ENCODE measurements at regions not wholly inside any gene's neighbourhood (a gene's known extent, or its start where the extent isn't known, plus 50 kb on each side); places are given as distances from the start of the nearest gene placed in this dataset.
"Not testable (repeated sequence)": the region's sequence is repeated elsewhere in the genome, so short reads cannot be mapped to it uniquely, and the experiment has no call there.

DNA sequence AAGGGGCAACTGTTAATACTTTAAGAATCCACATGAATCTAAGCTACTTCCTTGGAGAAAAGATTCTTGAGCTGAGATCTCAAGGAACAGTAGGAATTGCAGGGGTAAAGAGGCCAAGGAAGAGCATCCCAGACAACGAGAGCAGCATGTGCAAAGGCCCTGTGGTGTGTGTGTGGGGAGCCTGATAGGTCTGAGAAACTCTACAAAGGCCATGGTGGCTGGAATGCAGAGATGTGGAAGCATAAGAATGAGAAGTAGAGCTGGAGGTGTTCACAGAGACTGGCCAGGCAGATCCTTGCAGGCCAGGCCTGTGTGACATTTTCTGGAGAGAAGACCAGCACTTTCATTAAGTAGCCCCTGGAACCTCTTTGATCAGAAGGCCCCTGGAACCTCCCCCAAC is 105.8 kb upstream of the GRK3 start:
- not testable (repeated sequence) for DNase-seq

DNA sequence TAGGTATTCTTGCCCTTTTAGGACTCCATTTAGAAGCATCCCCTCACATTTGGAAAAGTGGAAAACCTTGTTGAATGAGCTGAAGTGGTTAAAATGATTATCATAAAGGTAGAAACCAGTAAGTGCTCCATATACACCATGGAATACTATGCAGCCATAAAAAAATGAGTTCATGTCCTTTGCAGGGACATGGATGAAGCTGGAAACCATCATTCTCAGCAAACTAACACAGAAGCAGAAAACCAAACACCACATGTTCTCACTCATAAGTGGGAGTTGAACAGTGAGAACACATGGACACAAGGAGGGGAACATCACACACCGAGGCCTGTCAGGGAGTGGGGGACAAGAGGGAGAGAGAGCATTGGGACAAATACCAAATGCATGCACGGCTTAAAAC is 103.8 kb upstream of the GRK3 start:
- DNase-seq, result not testable (repeated sequence)

DNA sequence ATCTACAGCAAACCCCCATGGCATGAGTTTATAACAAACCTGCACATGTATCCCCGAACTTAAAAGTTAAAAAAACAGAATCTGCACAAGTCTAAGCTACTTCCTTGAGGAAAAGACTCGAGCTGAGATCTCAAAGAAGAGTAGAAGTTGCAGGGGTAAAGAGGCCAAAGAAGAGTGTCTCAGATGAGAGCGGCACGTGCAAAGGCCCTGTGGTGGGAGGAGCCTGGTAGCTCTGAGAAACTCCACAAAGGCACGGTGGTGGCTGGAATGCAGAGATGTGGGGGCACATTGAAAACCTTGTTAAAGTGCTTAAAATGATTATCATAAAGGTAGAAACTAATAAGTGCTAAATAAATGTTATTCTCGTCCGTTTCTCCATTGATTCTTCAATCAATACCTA is 103.2 kb upstream of the GRK3 start:
- DNase-seq, result no peak

DNA sequence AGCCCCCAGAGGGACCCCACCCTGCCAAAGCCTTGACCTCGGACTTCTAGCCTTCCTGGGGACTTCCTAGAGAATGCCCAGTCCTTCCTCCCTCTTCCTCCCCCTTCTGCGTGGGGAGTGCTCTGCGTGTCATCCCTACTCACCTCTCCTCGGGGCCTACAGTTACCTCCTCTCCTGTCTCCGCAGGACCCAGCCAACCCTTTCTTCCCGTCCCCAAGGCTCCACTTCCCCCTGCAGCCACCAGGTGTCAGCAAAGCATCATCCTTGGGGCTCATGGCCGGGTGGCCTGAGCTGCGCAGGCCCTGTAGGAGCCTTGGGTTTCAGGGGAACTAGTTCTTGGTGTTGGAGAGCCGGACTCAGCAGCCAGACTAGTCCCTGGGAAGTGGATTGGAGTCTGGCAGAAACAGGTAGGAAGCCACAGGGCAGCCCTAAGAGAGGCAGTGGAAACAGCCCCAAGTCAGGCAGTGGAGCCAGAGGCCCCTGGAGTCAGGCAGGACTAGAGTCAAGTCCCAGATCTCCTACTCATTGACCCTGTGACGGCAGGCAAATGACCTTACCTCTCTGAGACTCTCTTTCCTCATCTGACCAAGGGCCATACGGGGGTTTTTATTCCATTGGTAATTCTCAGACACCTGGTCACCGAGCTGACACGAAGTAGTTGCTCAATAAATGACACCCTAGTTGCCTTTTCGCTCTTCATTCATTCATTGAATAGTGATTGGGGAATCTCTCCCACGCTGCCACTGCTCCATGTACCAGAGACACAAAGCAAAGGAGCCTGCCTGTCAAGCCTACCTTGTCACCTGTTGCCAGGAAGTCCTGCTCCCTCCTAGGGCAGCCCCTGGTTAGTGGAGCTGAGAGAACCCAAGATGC is 101.8 kb upstream of the GRK3 start:
- DNase-seq, result peak in 13 of 14 donors; percentile 10 to 82 (median 44)

DNA sequence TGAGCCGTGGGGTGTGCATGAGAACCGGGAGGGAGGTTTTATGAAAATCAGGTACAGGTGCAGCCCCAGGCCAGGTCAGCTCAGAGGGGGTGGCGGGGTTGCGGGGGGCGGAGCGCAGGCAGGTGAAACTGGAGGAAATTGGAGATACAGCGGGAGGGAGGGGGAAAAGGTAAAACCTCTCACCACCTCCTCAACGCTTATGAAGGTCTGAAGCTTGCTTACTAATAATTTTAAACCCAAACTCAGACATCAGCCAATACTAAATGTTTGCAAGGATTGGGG is 101.2 kb upstream of the GRK3 start:
- DNase-seq, result not testable (repeated sequence)

DNA sequence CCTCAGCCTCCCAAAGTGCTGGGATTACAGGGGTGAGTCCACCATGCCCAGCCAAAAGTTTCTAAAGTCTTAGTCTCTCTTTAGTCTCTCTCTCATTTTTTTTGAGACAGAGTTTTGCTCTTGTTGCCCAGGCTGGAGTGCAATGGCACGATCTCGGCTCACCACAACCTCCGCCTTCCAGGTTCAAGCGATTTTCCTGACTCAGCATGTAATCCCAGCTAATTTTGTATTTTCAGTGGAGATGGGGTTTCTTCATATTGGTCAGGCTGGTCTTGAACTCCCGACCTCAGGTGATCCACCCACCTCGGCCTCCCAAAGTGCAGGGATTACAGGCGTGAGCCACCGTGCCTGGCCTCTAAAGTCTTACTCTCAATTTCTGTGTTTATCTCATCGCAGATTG is 100.1 kb upstream of the GRK3 start:
- DNase-seq, result not testable (repeated sequence)

DNA sequence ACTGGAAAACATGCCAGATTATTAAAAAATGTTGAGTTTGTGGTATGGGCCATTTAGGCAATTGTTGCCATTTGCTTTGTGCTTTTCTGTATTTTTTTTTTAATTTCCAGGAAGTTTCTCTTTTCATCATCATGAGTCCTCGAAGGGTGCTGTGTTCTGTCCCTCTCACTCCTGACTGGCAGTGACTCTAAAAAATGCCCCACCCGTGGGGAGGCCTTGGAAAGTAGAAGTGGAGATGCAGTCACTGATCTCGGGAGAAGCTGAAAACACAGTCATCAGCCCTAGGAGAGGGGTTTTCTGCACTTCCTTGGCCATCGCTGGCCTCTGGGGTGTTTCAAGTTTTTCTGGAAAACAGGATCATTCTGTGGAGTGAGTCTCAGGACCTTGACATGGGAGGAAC is 98.5 kb upstream of the GRK3 start:
- DNase-seq, result no peak

DNA sequence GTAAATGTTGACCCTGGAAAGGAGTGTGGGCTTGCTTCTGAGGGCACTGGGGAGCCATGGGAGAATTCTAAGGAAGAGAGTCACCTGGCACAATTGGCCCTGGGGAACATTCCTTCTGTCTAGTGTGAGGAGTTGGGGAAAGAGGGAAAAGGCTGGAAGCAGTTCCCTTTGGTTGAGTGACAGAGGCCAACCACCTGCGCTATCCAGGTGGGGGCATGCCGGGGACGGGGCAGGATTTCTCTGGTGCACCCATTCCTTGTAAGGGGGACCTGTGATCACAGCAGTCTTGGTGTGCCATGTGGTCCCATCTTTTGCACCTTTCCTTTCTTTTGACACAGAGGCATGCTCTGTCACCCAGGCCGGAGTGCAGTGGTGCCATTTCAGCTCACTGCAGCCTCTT is 92.1 kb upstream of the GRK3 start:
- no peak for DNase-seq

DNA sequence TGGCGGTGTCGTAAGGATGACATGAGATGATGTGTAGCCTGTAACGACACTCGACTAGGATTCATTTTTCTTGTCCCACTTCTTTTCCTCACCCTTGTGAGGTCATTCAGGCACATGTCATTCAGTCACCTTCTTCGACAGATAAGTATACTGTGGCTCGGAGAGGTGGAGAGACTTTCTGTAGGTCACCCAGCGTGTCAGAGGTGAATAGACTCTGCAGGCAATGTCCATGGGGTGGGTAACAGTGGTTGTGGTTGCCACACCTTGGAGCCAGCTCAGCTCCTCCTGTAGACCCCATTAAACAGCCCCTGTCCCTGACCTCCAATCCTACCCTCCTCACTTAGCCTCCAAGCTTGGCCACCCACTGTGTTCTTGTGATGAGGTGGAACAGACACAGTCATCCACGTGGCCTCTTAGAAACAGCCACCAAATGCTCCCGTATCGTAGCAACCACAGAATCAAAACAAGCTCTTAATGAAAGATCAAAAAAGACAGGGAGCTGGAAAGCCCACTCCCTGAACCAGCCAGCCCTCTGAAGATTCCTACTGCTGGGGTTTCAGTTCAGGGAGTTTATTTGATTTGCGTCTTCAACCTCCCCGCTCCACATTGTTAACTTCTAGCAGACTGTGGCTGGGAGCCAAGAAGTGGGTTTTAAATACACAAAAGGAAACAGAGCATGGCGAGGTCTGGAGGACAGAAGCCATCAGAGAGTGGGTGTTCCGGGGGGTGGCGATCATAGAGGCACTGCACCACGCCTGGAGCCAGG is 89.0 kb upstream of the GRK3 start:
- peak in 5 of 14 donors; percentile 12 to 78 (median 45) for DNase-seq

DNA sequence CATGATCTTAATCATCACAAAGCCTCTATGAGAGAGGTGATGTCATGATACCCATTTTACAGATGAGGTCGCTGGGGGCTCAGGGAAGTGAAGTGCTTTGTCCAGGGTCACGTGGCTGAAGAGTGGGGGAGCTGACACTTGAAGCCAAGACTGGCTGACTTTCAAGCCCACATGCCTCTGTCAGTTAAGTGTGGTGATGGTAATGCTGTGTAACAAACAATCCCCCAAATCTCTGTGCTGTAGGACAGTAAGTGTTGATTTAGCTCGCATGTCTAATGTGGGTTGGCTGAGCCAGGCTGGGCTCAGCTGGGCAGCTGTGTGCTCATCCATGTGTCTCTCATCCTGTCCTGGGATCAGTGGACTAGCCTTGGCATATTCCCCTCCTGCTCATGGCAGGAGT is 87.1 kb upstream of the GRK3 start:
- DNase-seq, result no peak

DNA sequence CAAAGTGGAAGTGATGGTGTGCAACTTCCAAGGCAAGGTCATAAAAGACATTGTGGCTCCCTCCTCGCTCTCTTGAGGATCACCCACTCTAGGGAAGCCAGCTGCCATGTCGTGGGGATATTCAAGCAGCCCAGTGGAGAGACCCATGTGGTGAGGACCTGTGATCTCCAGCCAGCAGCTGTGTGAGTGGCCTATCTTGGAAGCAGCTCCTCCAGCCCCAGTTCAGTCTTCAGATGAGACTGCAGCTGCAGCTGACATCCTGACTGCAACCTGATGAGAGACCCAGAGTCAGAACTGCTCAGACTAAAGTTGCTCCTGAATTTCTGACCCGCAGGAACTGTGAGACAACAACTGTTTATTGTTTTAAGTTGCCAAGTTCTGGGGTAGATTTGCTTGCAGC is 86.4 kb upstream of the GRK3 start:
- DNase-seq, result no peak

DNA sequence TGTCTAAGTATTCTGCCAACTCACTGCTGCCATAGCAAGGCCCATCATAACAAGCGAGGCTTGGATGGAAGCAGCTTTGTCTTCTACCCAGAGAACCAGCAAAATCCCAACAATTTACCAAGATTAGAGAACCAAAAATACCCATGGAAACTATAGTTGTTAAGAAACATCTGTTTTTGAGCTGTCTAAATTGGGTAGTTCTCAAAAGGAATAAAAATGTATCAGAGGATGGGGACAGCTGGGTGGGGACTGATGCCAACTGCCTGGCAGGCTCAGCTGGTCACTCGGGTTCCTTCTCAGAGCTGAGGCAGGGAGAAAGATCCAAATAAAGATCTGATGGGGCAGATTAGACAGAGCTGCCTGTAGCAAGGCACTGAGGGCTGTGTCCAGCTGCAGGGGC is 85.9 kb upstream of the GRK3 start:
- peak in 2 of 14 donors; percentile 11 to 36 for DNase-seq

DNA sequence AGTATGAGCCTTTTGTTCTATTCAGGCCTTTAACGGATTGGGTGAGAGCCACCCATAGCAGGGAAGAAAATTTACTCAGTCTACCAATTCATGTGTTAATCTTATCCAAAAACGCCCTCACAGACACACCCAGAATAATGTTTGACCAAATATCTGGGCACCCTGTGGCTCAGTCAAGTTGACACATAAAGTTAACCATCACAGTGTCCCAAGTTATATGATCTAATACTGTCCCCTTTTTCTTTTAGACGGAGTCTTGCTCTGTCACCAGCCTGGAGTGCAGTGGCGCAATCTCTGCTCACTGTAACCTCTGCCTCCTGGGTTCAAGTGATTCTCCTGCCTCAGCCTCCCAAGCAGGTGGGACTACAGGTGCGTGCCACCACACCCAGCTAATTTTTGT is 83.6 kb upstream of the GRK3 start:
- DNase-seq, result not testable (repeated sequence)

DNA sequence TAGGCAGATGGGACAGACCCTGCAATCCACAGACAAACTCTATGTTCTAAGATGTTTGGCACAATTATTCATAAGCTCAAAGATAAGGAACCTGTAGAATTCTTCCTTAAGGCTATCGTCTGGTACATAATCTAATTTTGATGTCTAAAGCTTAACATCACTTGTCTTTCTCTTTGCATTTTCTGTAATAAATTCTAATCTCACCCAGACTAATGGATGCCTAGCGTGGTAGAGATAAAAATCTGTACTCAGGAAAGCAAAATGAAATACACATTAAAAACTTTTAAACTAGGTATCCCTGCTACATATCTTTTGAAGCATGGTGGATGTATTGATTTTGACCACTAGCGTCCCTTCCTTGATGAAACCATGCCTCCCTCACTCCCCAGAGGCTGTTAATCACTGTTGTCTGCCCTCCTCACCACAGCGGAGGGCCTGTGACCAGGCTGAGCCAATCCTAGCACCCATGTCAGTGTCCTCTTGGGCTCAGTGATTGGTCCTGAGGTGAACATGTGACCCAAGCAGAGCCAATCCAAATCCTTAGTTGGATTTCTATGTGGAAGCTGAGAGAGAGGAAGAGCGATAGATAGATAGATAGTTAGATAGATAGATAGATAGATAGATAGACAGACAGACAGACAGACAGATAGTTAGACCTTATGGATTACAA is 82.2 kb upstream of the GRK3 start:
- peak in 1 of 14 donors; percentile 41 for DNase-seq

DNA sequence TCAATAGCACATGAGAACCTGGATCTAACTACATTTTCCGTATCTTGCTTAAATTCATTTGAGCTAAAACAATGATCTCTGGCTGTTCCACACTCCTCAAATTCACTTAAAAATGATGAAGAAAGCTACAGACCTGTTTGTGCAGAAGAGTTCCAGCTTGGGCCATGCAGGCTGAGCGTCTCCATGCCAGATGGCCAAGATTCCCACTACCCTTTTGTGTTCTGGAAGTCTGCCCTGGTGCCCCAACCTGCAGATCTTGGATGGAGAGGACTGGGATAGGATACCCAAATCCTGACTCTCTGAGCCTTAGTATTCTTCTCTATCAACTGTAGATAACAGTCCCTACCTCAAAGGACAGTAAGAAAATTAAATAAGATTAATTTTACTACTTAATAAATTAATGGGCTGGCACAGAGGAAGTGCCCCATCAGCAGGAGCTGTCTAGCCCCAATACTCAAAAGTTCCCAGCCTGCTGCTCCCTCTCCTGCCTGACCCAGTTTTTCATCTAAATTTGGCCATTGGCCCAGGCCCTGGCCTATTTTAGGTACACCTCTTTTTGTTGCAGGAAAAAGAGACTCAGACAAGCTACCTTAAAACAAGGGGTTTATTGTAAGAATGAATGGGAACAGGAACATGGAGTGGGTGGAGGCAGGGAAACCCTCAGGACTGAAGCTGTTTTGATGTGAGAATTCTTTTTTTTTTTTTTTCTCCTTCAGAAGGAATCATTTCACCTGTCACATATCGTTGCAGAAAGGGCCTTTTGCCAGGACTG is 81.4 kb upstream of the GRK3 start:
- DNase-seq, result peak in 7 of 14 donors; percentile 0 to 92 (median 24)

DNA sequence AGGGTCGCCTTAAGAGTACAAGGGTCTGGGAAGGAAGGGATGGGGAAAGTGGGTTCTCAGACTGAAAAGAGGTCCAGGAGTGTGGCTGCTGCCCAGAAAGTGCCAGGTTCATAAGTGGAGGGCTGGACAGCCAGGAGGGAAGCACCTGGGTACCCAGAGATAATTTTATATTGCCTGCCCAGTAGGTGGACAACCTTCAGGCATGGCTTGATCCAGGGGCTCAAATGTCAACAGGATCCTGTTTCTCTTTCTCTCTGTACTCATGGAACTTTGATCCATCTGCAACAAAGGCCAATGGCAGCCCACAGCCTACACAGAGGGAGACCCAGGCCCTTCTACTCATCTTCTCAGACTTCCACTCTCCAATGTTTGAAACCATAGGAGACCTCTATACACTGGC is 80.5 kb upstream of the GRK3 start:
- no peak for DNase-seq

DNA sequence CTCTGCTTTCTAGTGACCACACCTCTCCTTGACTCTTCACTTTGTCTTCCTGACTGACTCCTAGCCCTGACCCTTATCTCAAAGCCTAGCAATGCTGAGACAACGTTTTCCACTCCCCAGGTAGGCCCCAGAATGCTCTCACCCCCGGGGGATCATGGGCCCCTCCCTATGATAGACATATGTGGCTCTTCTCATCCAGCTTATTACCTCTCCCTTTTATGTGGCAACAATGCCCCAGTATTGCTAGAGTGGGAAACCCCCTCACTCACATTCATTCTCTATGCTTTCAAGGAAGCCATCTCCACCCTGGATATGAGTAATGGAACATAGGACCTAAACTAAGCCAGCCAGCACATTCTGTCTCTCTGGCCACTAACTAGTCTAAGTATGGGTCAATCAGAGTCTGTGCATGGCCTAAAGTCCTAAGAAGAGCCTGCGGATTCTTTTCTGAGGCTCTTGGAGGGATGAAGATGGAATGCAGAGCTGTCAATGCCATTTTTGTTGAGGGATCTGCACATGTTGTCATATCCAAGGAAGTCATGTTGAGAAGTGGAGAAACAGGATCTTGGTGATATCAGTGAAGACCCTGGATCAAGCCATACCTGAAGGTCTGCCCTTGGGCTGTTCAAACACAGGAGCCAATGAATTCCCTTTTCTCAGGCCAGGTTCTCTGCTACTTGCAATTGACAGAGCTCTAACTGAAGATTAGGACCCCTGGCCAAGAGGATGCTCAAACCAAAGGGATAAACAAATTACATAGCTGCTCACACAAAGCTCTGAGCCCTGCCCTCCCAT is 79.8 kb upstream of the GRK3 start:
- no peak for DNase-seq

DNA sequence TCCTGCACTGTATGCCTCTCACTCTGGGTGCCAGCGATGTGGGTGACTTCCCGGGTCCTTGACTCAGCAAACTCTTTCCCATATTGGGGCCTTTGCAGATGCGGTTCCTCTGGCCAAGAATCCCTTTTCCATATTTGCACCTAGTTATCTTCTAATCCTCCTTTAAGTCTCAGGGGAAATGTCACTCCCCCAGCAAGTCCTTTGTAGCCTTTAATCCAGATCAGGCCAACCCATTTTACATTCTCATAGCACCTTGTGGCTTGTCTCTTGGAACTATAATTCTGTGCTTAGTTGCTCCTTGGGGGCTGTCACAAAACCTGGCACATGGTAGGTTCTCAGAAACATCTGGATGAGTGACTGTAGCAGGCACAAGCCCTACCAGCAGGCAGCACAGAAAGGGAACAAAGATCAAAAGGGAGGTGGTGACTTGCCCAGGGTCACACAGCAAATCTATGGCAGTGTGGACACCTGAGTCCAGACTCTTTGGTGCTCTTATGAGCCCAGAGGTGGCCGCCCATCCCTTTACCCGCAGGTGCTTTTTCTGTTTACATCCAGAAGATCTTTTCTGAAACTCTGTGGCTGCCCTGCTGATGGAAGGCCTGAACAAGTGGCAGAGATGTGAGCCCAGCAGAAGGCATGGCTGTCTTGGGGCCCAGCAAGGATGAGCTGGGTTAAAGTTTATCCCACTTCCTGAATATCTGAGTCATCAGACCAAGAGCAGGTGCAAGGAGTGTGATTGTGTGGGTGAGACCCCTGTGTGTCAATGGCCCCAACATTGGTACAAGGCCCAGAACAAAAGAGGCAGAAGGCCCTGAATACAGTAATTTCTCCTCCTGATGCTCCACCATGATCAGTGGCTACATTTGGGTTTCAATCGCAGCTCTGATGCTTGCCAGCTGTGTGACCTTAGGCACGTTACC is 78.6 kb upstream of the GRK3 start:
- no peak for DNase-seq

DNA sequence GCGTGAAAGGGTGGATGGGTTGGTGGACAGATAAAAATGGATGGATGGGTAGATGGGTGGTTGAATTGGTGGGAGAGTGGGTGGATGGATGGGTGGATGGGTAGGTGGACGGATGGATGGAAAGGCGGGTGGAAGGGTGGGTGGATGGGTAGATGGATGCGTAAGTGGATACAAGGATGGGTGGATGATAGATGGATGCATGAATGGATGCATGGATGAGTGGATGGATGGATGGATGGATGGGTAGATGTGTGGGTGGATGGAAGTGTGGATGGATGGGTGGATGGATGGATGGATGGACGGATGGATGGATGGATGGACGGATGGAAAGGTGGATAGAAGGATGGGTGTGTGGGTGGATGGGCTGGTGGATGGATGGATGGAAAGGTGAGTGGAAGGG is 77.0 kb upstream of the GRK3 start:
- DNase-seq, result no peak

DNA sequence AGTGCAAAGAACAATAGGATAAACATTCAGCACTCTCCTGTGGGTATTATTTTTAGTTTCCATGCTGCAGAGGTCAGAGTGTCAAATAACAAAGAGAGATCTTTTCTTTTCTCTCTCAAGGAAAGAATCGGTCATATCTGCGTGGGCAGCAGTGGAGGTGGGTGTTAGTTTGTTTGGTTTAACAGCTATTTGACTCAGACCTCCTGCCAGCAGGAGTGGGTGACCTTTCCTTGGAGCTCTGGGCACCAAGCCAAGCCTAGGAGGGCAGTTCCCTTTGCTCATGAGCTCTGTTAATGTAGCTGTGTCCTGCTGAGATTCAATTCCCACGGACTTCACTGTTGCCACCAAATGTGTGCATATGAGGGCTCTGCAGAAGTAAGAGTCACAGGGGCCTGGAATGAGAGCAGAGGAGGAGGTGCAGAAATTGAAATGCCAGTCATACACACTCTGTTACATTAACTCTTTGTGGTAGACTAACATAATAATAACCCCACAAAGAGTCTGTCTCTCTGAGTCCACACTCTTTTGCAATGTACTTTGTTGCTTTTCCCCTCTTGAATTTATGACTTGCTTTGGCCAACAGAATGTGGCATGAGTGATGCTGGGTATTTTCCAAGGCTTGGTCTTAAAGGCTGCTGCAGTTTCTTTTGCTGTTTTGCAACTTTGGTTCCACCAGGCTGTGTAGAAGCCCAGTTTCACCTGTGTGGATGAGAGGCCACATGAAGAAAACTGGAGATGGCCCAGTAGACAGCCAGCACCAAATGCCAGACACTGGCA is 76.0 kb upstream of the GRK3 start:
- DNase-seq, result peak in 5 of 14 donors; percentile 10 to 46 (median 29)

Measured in C1 segment of cervical spinal cord (tissue), 14 donors.